ENCODE measurements at regions not wholly inside any gene's neighbourhood (a gene's known extent, or its start where the extent isn't known, plus 50 kb on each side); places are given as distances from the start of the nearest gene placed in this dataset.

DNA sequence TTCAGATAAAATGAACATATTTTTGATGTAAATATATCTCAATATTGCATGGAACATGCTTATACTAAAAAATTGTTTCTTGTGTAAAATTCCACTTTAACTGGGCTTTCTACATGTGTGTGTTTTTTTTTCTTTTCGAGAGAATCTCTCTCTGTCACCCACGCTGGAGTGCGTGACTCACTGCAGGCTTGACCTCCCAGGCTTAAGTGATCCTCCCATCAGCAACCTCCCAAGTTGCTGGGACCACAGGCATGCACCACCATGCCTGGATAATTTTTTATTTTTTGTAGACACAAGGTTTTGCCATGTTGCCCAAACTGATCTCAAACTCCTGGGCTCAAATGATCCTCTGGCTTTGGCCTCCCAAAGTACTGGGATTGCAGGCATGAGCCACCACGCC, 254.6 kb downstream of the LOXHD1 start:
- in situ Hi-C loops (cut with HindIII; ENCODE audit: low sequenced_read_pairs) = no loop called here

DNA sequence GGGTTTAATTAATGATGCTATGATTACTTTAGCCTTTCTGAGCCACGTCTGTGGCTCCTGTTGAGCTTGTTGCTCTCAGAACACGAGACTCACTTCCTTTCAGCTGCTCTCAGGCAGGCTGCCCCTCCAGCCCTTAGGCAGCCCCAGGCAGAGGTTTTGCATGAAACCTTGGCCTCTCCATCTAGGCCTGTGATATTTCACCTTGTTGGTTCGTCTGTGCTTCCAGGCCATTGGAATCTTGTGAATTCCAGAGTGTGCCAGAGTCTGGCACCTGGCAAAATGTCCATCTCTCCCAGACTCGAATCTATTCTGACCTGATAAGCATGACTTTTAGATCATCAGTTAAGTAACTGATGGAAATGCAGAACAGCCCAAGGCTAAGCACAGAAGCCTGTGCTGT, 254.1 kb downstream of the LOXHD1 start:
- in situ Hi-C loops (cut with HindIII; ENCODE audit: low sequenced_read_pairs) = no loop called here

DNA sequence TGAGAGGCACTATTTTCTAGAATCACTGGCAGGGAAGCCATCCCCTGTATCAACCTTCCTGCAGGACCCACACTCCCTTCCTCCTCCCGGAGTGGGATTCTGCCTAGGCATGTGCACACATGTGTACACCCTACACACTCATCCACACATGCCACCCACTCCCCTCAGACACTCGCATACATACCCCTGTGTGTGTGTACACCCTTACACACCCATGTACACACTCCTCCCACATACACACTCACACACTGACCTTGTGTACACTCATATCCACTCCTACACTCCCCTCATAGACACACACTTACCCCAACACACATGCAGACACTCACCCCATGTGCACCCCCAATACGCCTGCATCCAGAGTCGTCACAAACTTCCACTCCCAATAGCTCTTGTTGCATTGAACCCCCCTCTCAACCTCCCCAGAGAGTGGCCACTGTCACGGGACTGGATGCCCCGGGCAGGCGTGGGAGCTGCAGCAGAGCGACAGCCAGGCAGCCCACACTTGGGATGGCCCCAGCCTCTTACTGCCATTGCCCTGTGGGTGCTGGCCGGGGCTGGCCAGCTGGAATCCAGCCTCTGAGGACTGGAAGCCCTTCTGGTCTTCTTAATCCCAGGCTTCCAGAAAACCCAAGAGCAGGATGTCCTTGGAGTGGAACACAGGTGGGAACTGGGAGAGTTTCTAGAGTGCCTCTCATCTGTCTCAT, 251.0 kb downstream of the LOXHD1 start:
- in situ Hi-C loops (cut with HindIII; ENCODE audit: low sequenced_read_pairs) = no loop called here

DNA sequence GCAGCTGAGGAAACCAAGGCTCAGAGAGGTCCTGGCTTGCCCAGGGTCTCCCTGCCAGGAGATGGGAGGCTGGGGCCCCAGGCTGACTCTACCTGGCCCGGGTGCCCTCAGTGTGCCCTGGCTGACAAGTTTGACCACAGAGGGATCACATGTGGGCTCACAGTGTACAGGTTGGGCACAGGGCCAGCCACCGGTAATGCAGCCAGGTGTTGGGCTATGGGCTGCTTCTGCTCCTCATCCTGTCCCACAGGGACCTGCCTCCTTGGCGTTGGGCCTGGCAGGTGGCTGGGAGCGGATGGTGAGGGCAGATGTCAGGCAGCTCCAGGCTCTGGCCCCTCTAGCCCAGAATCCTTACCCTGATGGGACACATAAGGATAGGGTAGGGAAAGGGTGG, 250.5 kb downstream of the LOXHD1 start:
- in situ Hi-C loops (cut with HindIII; ENCODE audit: low sequenced_read_pairs) = no loop called here

DNA sequence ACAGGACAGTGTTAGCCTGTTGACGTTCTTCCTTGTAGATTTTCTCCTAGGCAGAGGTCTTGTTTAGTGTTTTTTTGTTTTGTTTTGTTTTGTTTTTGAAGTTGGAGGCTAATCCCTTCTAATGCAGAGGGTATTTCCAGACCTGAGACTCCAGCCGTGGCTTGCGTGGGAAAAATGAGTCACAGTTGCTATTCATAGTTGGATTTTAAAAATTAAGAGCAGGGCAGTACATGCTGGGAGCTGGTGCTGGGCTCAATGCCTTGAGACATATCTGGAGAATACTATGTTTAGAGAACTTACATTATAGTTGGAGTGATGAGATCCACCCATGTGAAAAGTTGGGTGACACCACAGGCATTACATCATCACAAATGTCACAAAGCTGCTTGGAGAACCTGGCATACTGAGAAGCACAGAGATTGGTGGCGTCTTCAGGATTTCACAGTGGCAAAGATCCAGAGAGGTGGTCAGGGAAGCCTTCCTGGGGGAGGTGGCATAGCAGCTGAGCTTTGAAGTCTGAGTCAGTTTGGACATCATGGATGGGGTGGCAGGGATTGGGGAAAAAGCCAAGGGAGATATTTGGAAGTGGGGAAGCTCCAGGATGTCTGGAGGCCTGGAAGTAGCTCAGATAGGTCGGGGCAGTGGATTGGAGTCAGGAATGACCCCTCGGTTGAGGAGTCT, 249.4 kb downstream of the LOXHD1 start:
- in situ Hi-C loops (cut with HindIII; ENCODE audit: low sequenced_read_pairs) = no loop called here

DNA sequence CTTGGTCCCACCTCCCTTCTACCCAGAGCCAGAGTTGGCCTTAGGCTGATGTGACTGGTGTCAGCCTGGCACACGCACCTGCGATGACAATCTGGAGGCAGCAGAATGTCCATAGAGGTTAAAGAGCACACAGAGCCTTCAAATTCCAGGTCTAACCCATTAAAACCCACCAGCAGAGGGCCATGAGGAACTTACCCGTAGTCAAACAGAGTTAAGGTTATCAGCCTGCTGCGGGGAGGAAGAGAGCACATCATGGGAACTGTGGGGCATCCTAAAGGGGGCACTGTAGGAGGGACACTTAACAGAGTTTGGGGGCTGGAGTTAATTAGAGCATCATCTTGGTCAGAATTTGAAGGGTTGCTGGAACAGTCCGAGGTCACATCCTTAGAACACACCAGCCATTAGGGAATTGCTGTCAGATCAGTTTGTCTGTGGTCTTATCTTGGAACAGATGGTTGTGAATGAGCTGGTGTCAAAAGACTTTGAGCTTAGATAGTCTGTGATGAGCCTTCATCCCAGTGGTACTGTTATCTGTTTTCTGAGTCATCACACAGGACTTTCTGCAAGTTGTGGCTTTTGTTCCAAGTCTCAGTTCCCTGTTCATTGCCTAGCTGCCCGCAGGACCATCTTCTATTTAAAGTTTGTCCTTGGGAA, 248.6 kb downstream of the LOXHD1 start:
- in situ Hi-C loops (cut with HindIII; ENCODE audit: low sequenced_read_pairs) = no loop called here

DNA sequence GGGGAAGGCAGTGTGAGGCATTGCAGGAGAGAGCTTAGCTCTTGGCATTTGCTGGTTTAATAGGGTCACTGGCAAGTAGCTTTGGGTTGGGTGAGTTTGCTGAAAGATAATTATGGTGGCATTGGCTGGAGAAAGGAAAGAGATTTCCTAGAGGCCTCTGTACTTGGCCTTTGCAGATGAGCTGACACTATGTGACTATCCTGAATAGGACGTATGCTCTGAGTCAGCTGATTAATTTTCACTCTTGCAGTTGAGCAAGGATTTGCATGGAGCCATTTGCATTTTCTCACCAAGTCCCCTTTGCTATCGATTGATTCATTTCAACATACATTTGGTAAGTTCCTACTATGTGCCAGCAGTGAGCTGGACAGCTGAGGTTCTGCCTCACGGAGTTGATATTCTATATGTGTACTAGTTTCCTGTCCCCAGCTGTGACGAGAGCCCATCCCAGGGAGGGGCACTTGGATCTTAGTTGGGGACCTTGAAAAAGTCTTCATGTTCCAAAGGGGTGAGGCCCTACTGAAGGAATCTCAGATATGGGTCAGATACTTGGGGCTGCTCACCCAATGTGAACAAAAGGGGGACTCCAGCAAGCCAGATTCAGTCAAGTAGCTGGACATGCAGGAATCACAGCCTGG, 245.7 kb downstream of the LOXHD1 start:
- in situ Hi-C loops (cut with HindIII; ENCODE audit: low sequenced_read_pairs) = no loop called here

DNA sequence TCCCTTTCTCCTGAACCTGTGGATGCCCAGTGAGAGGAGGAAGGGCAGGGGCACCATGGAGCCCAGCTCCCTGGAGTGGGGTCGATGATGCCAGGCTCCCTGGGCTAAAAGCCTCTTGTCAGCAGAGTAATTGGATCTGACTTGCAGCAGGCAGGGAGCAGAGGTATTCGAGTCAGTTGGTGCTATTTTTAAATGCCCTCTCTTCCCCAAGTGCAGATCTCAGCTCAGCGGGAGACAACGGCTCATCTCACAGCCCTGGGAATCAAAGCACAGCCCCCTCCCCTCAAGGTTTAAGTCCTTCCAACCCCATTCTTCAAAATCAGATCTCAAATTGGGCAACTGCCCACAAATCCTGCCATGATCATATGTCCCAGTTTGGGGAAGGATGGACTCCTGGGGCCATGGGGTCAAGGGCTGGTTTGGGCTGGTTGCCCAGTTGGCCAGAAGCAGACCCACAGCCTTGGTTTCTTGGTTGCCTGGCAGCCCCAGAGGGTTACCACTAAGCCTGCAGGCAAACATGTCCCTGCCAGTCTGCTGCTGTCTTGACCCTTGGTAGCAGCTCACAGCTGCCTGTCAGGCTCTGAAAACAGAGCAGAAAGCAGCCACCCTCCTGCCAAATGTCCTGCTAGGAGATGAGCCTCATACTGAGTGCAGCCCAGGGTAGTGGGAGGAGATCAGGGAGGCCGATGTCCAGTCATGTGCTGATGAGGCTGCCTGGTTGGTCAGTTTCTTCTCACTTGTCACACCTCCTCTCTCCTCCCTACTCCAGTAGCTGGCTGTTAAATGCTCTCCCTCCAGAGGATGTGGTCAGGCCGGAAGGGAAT, 244.9 kb downstream of the LOXHD1 start:
- in situ Hi-C loops (cut with HindIII; ENCODE audit: low sequenced_read_pairs) = no loop called here

DNA sequence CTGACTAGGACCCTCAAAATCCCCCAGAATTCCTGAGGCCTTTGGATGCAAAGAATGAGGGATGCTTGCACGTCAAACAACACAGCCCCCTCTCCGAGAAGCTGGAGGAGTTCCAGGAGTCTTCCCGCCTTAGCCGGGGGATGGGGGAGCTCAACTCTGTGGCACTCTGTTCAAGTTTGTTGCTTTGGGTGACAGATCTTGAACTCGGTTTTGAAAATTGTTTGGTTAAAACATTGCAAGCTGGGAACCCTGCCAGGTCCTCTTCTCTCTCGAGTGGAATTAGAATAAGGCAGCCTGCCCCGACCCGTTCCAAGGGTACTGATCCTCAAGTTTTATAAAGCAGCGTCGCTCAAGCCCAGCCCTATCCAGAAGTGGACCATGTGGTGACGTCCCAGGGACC, 244.1 kb downstream of the LOXHD1 start:
- in situ Hi-C loops (cut with HindIII; ENCODE audit: low sequenced_read_pairs) = no loop called here

DNA sequence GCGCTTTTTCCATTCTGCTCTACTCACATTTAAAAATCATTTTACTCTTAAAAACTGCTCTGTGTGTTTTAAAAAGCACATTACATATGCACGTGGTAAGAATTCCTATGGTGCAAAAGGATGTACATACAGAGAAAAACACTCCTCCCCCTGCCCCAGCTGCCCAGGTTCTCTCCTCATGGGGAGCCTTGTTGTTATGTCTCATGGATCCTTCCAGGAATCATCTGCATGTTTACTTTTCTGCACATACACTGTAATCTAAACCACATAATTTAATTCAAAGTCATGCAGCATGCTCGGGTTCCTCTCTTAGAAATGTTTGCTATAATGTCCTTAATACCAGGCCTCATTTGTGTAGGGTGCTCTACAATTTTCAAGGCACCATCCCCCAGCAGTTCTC, 243.3 kb downstream of the LOXHD1 start:
- in situ Hi-C loops (cut with HindIII; ENCODE audit: low sequenced_read_pairs) = no loop called here

DNA sequence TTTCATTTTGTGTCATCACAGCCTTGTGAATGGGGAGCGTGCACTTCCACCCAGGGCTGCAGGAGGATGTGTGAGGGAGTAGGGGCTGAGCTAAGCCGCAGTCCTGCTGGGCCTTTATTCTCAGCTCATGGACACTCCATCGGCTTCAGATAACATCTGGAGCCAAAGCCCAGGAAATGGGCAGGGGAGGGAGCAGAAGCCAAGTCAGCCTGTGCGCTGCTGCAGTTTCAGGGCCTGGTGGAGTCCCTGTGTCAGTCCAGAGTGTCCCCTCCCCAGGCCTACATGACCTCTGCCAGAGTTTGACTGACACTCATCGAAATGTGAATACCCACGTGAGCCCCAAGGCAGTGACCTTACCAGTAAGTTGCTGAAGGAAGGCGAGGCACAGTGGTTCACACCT, 242.2 kb downstream of the LOXHD1 start:
- in situ Hi-C loops (cut with HindIII; ENCODE audit: low sequenced_read_pairs) = no loop called here

DNA sequence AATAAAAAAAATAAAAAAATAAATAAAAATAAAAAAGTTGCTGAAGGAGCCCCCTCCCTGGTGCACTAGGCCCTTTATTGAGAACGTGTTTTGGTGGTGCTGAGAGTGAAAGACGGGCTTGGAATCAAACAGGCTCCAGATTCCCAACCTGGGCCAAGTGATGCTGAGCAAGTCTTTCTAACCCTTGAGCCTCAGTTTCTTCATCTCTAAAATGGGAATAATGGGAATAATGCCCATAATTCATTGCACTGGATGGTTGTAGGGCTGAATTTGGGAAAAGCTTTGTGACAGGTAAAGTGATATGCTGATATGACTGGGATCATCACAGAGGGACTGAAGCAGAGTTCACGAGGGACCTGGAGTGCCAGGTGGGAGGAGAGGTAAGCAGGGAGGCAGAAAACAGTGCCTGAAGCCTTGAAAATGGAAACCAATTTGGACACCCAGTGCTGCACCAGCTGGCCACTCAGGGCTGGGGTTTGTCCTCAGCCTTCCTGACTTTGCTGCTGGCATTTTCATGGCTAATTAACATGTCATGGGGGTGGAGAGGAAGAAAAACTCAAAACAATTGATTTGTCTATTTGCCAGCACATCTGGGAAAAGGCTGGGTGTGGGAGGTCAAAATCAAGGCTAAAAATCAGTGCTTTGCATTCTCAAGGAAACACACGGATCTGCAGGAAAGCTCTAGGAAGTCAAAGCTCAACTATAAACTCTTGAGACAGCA, 241.3 kb downstream of the LOXHD1 start:
- in situ Hi-C loops (cut with HindIII; ENCODE audit: low sequenced_read_pairs) = no loop called here

DNA sequence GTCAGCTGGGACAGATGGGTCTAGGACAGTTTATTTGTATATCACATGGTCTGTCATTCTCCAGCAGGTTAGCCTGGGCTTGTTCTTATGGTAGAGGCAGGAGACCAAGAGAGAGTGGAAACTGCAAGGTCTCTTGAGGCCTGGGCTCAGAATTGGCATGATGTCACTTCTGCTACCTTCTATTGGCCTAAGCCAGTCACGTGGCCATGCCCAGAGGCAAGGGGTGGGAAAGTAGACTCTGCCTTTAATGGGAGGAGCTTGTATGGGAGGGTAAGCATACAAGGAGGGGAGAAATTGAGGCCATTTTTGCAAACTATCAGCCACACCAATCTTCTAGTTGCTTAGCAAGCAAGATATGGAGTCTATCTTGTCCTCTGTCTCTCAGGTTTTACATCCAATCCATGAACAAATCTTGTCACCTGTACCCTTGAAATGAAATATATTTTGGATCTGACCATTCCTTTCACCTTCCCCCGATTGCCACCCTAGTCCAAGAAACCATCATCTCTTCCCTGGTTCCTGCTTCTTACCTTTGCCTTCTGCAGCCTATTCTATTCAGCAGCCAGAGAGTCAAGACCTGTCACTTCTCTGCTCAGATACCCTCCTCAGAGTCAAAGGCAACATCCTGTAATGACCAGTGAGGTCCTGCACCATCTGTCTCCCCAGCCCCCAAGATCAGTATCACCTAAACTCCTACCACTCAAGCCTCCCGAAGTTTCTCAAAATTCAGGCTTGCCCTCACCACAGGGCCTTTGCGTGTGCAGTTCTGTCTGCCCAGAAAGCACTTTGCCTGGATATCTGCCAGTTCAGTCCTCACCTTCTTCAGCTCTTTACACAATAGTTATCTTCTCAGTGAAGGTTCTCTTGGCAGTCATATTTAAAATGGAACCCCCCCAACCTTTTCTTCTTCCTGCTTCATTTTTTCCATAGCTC, 240.0 kb downstream of the LOXHD1 start:
- in situ Hi-C loops (cut with HindIII; ENCODE audit: low sequenced_read_pairs) = no loop called here

DNA sequence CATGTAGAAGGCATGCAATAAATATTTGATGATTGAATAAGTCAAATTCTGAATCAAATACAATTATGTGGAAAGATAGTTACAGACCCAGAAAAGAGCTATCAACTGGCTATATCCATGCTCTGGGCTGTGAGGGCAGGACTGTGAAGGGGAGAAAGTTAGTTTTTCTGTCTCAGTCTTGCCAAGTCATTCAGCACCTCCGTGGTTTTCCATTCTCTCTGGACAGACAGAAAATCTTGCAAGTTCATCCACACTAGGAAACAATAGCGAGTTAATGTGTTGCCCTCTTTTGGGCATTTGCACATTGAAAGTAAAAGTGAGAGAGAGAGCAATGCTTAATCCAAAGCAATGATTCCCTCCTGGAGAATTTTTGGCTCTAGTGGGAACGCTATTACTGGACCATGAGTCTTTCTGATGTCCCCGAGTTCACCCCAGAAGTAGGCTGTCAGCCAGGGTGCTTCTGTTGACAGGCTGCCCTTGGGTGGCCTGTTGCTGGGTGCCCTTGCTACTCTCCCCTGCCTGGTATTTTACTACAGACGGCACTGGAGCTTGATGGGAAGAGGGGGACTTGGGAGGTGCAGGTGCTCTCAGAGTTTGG, 238.3 kb downstream of the LOXHD1 start:
- in situ Hi-C loops (cut with HindIII; ENCODE audit: low sequenced_read_pairs) = no loop called here

DNA sequence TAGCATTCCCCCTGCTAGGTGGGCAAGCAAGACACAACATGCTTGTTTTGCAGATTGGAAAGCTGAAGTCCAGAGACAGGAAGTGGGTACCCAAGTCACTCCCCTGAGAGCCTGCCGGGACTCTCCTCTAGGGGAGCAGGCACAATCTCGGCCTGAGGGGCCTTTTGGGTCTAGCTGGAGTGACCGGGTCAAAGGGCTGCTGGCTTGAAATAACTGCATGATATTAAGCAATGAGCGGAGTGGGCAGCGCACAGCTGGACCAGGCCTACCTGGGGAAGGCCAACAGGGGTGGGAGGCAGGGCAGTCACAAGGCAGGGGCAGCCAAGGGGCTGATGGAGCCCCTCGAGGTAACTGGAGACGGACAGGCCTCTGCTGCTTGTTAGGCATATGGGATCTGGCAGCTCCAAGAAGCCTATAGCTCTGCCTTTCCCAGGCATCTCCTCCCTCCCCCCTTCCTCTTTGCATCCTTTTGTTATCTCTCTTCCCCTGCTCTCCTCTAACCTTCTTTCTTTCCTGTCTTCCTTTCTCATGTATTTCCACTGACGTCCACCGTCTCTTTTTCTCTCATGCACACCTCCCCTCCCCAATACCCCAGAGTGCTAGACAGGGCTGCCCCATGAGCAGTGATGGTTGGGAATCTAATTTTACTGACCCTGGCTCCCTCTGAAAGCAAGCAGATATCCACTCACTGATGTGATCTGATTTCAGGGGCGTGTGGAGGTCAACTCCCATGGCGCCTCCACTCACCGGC, 237.5 kb downstream of the LOXHD1 start:
- in situ Hi-C loops (cut with HindIII; ENCODE audit: low sequenced_read_pairs) = no loop called here

DNA sequence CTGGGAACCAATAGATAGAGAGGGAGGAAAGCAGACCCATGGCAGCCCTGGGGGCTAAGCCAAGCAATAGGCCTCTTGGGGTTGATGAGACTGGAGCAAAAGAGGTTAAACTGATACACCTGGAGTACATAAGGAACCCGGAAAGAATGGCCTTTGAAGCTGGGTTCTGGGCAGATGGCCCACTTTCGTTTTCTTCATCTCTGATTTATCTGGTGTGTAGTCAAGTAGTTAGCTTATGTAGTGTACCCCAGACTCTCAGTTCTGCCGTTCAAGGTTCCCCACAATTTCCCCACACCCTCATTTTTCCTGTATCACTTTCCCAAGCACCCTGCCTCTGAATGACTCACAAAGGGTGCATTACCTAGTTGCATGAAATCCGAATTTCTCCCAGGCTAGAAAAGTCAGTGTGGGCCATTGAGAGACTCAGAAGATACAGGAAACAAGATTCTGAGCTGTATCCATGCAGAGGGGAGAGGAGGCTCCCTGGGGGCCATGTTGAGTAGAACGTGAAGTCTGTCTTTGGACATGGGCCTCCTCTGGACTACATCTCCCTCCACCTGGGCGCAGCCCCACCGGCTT, 235.0 kb downstream of the LOXHD1 start:
- in situ Hi-C loops (cut with HindIII; ENCODE audit: low sequenced_read_pairs) = no loop called here

DNA sequence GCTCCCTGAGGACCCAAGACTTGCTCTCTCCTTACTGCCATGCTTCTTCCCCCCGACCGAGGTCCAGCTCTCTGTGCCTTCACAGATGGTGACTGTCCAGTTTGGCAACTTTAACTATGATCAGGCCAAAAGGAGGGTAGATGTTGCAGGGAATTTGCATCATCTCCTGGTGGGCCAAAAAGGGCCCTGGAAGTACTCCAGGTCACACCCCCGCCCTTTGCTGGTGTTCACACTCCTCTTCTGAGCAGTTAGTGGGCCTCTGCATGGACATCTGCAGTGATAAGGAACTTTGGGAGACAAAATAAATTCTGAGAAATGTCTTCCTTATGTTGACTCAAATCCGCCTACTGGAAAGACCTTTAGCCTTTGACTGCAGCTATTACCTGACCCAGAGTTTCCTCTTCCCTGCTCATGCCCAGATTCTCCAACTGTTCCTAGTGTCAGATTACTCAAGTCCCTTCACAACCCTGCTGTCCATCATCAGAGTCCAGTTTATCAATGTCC, 234.4 kb downstream of the LOXHD1 start:
- in situ Hi-C loops (cut with HindIII; ENCODE audit: low sequenced_read_pairs) = no loop called here

Data from DLD1 (cell line).